H7 (cell line): ENCODE measurements at regions not wholly inside any gene's neighbourhood (a gene's known extent, or its start where the extent isn't known, plus 50 kb on each side); places are given as distances from the start of the nearest gene placed in this dataset.
"Not testable (repeated sequence)": the region's sequence is repeated elsewhere in the genome, so short reads cannot be mapped to it uniquely, and the experiment has no call there.

Source experiments
- DNase-seq: peaks from one replicate; pipeline ENCODE4 v3.0.0; 2012
- H3K27me3 ChIP-seq: 2 replicates; pipeline ENCODE4 v1.6.0; 2011; ENCODE audit warnings: mild to moderate bottlenecking, low read length; ENCODE audit not compliant: control insufficient read depth, insufficient read depth
- H3K36me3 ChIP-seq: replicated peaks from 2 replicates; pipeline ENCODE4 v1.5.1; 2011; ENCODE audit warnings: low read length; ENCODE audit not compliant: control insufficient read depth, insufficient read depth
- H3K4me3 ChIP-seq: 2 replicates; pipeline ENCODE4 v1.5.1; 2011; ENCODE audit warnings: low read depth, mild to moderate bottlenecking, control low read depth, low read length, moderate library complexity; ENCODE audit not compliant: insufficient read depth

- H3K4me3 ChIP-seq, H3K27me3 ChIP-seq, H3K36me3 ChIP-seq: not testable (repeated sequence)
- peak; percentile 0 for DNase-seq
Measured at GRCh38 chr16:22572331-22573224, 61.9 kb downstream of the NPIPB5 start.

GRCh38 chr16:22573225-22573530 lies 62.5 kb downstream of the NPIPB5 start:
- not testable (repeated sequence) for DNase-seq, H3K36me3 ChIP-seq, H3K4me3 ChIP-seq, H3K27me3 ChIP-seq

GRCh38 chr16:22576506-22576905 lies 65.8 kb downstream of the NPIPB5 start:
- peak; percentile 1 for DNase-seq
- not testable (repeated sequence) for H3K4me3 ChIP-seq, H3K27me3 ChIP-seq, H3K36me3 ChIP-seq

GRCh38 chr16:22583195-22583594 lies 72.5 kb downstream of the NPIPB5 start:
- not testable (repeated sequence) for DNase-seq, H3K36me3 ChIP-seq, H3K27me3 ChIP-seq, H3K4me3 ChIP-seq

- not testable (repeated sequence) for DNase-seq, H3K27me3 ChIP-seq, H3K4me3 ChIP-seq, H3K36me3 ChIP-seq
Measured at GRCh38 chr16:22584459-22584858, 73.8 kb downstream of the NPIPB5 start.

GRCh38 chr16:22584941-22585340 lies 74.2 kb downstream of the NPIPB5 start:
- H3K4me3 ChIP-seq, DNase-seq, H3K27me3 ChIP-seq, H3K36me3 ChIP-seq: not testable (repeated sequence)

- not testable (repeated sequence) for DNase-seq, H3K27me3 ChIP-seq
Measured at GRCh38 chr16:22585431-22585830, 74.7 kb downstream of the NPIPB5 start.

GRCh38 chr16:22586732-22587131 lies 76.0 kb downstream of the NPIPB5 start:
- DNase-seq, H3K4me3 ChIP-seq, H3K36me3 ChIP-seq, H3K27me3 ChIP-seq: not testable (repeated sequence)

More at GRCh38 chr16:22585431-22585830, 74.7 kb downstream of the NPIPB5 start:
- H3K36me3 ChIP-seq, H3K4me3 ChIP-seq: not testable (repeated sequence)

GRCh38 chr16:22589757-22590156 lies 79.1 kb downstream of the NPIPB5 start:
- not testable (repeated sequence) for H3K4me3 ChIP-seq, H3K36me3 ChIP-seq, H3K27me3 ChIP-seq, DNase-seq

- not testable (repeated sequence) for H3K4me3 ChIP-seq, H3K27me3 ChIP-seq, H3K36me3 ChIP-seq, DNase-seq
Measured at GRCh38 chr16:22596445-22597045, 85.9 kb downstream of the NPIPB5 start.

GRCh38 chr16:22603744-22604143 lies 93.1 kb downstream of the NPIPB5 start:
- H3K36me3 ChIP-seq, DNase-seq, H3K4me3 ChIP-seq, H3K27me3 ChIP-seq: not testable (repeated sequence)

- DNase-seq, H3K4me3 ChIP-seq, H3K36me3 ChIP-seq, H3K27me3 ChIP-seq: not testable (repeated sequence)
Measured at GRCh38 chr16:22606619-22607018, 95.9 kb downstream of the NPIPB5 start.

GRCh38 chr16:22609798-22610197 lies 99.1 kb downstream of the NPIPB5 start:
- not testable (repeated sequence) for DNase-seq, H3K36me3 ChIP-seq, H3K4me3 ChIP-seq, H3K27me3 ChIP-seq

- not testable (repeated sequence) for H3K4me3 ChIP-seq, H3K27me3 ChIP-seq, H3K36me3 ChIP-seq, DNase-seq
Measured at GRCh38 chr16:22611128-22611527, 100.4 kb downstream of the NPIPB5 start.

GRCh38 chr16:22614271-22614947 lies 103.7 kb downstream of the NPIPB5 start:
- no peaks in the 10 kb centered on the region for H3K27me3 ChIP-seq
- H3K36me3 ChIP-seq: no peaks in the 10 kb centered on the region
- H3K4me3 ChIP-seq: no peak overlapping the region
- no peak for DNase-seq
